IgD-negative memory B cell (primary cell): ENCODE measurements at regions not wholly inside any gene's neighbourhood (a gene's known extent, or its start where the extent isn't known, plus 50 kb on each side); places are given as distances from the start of the nearest gene placed in this dataset.

Experiments used
- H3K27ac Mint-ChIP-seq, 3 donors: one replicate each; pipeline ENCODE4 v1.8.0; 2020 to 2022; ENCODE audit warnings: mild to moderate bottlenecking in 3 of 3, mixed read lengths in 3 of 3, moderate library complexity in 1 of 3
- H3K27me3 Mint-ChIP-seq: one replicate; pipeline ENCODE4 v1.8.0; 2021; ENCODE audit warnings: mixed read lengths
- H3K36me3 Mint-ChIP-seq: one replicate; pipeline ENCODE4 v1.8.0; 2020; ENCODE audit warnings: mild to moderate bottlenecking, mixed read lengths
- H3K4me1 Mint-ChIP-seq, 3 donors: one replicate each; pipeline ENCODE4 v1.8.0; 2020 to 2022; ENCODE audit warnings: mixed read lengths in 3 of 3, mild to moderate bottlenecking in 1 of 3
- H3K4me3 Mint-ChIP-seq, 4 donors: one replicate each; pipeline ENCODE4 v1.8.0; 2020 to 2022; ENCODE audit warnings: mild to moderate bottlenecking in 4 of 4, mixed read lengths in 4 of 4, moderate library complexity in 3 of 4
- H3K9me3 Mint-ChIP-seq, 3 donors: one replicate each; pipeline ENCODE4 v1.8.0; 2020 to 2021; ENCODE audit warnings: mixed read lengths in 3 of 3, mild to moderate bottlenecking in 1 of 3

DNA sequence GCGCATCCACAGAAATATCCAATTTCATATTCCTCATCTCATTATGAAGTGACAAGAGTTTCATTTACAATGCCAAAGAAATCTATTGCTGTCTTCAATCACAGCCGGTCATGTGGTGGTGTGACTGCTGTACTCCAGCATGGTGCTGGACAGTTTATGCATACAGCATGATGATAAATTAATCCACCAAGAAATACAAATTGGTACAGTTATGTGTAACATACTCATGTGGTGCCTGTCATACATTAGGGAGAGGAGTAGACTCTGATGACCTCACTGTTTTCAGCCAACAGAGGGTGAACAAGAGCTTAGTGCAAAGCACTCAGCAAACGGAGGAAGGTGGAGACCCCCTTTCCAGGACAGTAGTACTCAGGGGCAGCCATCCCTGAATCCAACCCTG is 178.4 kb upstream of the SYNDIG1 start:
- Mint-ChIP-seq H3K4me3 (no peak overlapping the region), H3K36me3 (peaks cover 1% of the 10 kb centered on the region), H3K4me1 (peaks cover 3 to 16% (median 4%) of the 10 kb centered on the region in 3 donors), H3K27me3 (no peaks in the 10 kb centered on the region), H3K9me3 (peaks cover 0 to 5% (median 4%) of the 10 kb centered on the region in 3 donors), H3K27ac (no peak overlapping the region)

DNA sequence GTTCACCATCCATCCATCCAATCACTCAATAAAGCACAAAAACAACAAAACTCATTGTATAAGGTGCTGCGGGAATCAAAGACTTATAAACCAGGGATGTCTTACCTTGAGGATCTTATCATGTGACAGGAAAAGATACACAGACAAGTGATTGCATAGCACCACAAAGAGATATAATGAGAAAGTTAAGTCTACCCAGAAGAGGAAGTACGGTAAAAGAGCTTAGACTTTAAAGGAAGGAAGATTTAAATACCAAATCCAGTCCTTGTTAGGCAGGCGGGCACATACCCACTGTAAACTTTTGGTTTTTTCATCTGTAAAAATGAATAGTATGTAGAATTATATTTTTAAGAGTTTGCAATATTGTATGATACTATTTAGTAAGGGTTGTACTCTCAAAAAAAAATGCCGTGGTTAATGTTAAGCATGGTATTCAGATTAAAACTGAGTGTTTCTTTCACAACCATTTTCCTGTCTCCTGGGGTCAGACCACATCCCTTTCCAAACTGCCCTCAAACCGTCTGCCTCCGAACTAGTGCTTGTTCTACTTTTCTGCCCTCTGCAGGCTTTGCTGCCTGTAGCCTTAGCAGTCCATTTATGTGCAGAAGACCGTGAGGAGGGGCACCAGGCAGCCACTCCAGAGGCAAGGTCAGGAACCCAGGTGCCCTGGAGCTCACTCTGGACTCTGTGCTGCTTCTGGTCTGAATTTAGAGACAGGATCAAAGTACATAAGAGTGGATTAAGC is 179.5 kb upstream of the SYNDIG1 start:
- Mint-ChIP-seq H3K9me3 (peaks cover 0 to 5% (median 4%) of the 10 kb centered on the region in 3 donors), H3K4me1 (peaks cover 3 to 16% (median 4%) of the 10 kb centered on the region in 3 donors), H3K27ac (peak overlapping the region in 1 of 3 donors; percentile 68), H3K36me3 (no peaks in the 10 kb centered on the region), H3K27me3 (no peaks in the 10 kb centered on the region), H3K4me3 (peak overlapping the region in 1 of 4 donors; percentile 5)

DNA sequence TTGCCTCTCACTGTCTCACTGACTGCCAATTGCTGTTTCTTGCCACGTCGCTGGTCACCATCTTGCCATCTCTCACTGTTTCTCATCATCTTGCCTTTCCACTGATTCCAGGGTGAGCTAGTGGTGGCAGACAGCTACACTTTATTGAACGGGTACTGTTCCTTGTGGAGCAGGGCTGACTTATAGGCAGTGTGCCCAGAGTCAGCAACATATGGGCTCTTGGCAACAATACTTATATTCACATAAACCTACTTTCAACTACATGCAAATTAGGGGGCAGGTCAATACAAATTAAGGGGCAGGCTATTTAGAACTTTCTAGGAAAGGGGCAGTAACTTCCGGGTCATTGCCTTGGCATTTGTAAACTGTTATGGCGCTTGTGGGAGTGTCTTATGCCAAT is 186.2 kb upstream of the SYNDIG1 start:
- Mint-ChIP-seq H3K4me1 (peaks cover 0 to under 1% (median 0%) of the 10 kb centered on the region in 3 donors), H3K4me3 (no peak overlapping the region), H3K27ac (no peak overlapping the region), H3K36me3 (peaks cover 4% of the 10 kb centered on the region), H3K9me3 (peaks cover 0 to 8% (median under 1%) of the 10 kb centered on the region in 3 donors), H3K27me3 (no peaks in the 10 kb centered on the region)

DNA sequence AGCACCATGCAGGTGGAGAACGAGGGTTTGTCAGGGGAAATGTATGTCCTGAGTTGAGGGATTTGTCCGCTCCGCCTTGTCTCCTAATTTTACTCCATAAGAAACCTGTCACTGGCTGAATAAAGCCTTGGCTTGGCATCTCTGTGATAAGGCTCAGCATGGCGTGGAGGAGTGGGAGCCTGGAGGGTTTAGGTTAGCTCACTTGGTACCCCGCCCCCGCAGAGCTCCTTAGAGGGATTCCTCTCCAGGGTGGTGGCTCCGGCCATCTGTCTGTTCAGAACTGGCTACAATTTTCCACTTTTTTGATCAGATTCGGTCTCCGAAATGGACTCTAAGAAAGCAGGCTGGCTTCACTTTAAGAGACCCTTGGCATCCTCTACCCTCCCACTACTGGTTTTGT is 192.2 kb upstream of the SYNDIG1 start:
- no peak overlapping the region for H3K27ac Mint-ChIP-seq
- no peaks in the 10 kb centered on the region for H3K36me3 Mint-ChIP-seq
- no peak overlapping the region for H3K4me3 Mint-ChIP-seq
- H3K9me3 Mint-ChIP-seq: peaks cover 6 to 14% (median 11%) of the 10 kb centered on the region in 3 donors
- no peaks in the 10 kb centered on the region for H3K4me1 Mint-ChIP-seq
- H3K27me3 Mint-ChIP-seq: peaks cover 2% of the 10 kb centered on the region

DNA sequence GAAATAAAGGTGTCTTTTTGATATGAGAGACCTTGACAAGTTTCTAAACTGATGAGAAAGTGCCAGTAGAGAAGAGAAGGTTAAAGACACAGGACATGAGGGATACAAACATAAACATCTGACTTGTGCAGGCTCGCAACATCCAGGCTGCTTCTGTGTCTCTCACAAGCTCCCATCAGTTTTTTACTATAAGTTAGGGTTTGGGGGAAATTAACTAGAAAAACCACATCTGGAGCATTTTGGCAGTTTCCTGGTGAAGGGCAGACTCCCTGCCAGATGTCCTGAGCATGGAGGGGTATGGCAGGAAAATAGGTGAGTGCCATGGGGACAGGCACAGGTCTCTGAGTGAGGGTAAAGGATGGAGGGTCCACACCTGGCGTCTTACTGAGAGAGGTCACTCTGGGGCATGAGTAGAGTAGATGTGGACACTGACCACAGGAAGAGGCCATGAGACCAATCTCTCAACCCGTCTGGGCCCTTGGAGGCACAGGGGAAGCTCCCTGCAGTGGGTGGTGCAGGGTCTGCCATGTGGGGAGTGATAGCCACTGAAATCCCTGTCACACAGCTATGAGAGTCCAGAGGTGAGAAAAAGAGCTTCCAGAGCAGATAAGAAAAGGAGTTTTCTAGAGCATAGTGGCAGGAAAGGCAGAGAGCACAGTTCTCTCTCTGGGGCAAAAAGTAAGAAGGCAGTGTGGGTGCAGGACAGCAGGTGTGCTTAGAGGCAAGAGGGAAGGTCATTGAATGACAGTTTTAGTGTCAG is 193.3 kb upstream of the SYNDIG1 start:
- H3K4me1 Mint-ChIP-seq: no peaks in the 10 kb centered on the region
- H3K27ac Mint-ChIP-seq: no peak overlapping the region
- H3K9me3 Mint-ChIP-seq: peaks cover 6 to 17% (median 11%) of the 10 kb centered on the region in 3 donors
- H3K4me3 Mint-ChIP-seq: no peak overlapping the region
- no peaks in the 10 kb centered on the region for H3K36me3 Mint-ChIP-seq
- H3K27me3 Mint-ChIP-seq: peaks cover 3% of the 10 kb centered on the region

DNA sequence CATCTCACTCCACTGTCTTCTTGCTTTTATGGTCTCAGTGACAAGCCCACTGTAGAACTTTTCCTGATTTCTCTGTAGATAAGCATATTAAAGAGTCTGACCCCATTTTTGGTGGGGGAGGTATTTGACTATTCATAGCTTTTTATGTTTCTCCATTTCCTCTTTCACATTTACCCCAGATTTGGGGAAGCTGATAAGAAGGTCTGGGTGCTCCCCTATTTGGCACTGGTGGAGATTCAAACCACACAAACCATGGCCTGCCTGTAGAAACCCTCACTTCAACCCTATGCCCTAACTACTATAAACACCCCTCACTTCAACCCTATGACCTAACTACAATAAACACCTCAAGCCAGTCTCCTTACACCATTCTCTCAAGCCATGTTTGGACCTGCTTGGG is 196.2 kb upstream of the SYNDIG1 start:
- Mint-ChIP-seq H3K9me3 (peaks cover 8 to 17% (median 13%) of the 10 kb centered on the region in 3 donors), H3K27me3 (peaks cover 4% of the 10 kb centered on the region)

DNA sequence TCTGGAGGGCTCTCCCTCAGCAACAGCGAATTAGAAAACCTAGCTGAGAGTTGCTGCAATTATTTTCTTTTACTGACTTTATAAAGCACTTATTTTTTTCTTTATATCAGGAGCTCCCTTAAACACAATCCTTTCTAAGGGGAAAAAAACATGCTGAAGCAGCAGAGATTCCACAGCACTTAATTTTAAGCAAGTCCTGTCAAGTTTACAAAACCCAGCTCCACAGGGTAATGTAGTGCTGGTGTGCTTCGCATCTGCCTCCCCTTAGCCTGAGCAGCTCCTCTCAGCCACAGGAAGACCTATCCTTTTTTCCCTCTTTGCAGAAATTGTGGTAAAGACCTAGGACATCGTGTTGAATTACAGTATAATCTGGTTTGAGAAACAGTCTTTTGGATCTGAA is 208.1 kb upstream of the SYNDIG1 start:
- peaks cover 0 to 3% (median 0%) of the 10 kb centered on the region in 3 donors for H3K9me3 Mint-ChIP-seq
- H3K27me3 Mint-ChIP-seq: no peaks in the 10 kb centered on the region
- H3K4me3 Mint-ChIP-seq: no peak overlapping the region
- H3K27ac Mint-ChIP-seq: no peak overlapping the region
- no peaks in the 10 kb centered on the region for H3K4me1 Mint-ChIP-seq
- H3K36me3 Mint-ChIP-seq: no peaks in the 10 kb centered on the region

More for the DNA sequence above, 196.2 kb upstream of the SYNDIG1 start:
- Mint-ChIP-seq H3K27ac (no peak overlapping the region), H3K4me3 (peak overlapping the region in 1 of 4 donors; percentile 30), H3K36me3 (no peaks in the 10 kb centered on the region), H3K4me1 (no peaks in the 10 kb centered on the region)

DNA sequence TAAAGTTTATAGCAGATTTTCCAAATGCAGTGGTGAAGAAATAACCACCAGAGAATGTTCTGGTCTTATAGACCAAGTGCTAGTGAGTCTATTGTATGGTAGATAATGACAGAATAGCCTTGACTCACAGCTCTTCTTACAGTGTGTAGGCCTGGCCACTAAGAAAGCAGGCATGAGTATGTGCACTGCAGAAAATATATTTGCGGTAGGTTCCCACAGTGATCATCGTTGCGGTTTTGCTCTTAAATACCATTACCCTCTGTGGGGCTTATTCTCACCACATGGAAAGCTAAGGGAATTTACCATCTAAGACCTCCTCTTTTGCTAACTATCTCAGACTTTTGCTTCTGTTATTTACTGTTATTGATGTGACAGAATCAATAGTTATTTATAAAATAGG is 212.3 kb upstream of the SYNDIG1 start:
- Mint-ChIP-seq H3K27me3 (peaks cover 3% of the 10 kb centered on the region), H3K9me3 (peaks cover 0 to 4% (median 0%) of the 10 kb centered on the region in 3 donors), H3K4me3 (no peak overlapping the region), H3K4me1 (no peaks in the 10 kb centered on the region), H3K27ac (no peak overlapping the region), H3K36me3 (no peaks in the 10 kb centered on the region)

DNA sequence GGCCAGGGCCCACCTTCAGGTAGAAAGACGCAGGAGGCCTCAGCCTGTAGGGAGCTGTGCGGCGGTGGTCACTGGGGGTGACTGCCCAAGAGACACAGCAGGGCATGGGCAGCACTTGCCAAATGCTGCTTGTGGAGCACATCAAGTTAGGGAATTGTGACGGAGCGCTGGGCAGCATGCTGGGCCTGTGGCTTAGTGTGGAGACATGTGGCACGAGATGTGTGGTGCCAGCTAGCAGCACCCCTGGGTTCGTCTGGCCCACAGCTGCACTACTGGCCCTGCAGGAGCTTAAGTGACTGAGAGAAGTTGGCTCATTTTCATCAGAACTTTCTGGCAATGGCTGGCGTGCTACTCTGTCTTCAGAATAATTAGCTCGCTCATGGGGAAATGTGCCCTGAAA is 213.1 kb upstream of the SYNDIG1 start:
- H3K4me1 Mint-ChIP-seq: no peaks in the 10 kb centered on the region
- H3K36me3 Mint-ChIP-seq: no peaks in the 10 kb centered on the region
- H3K27ac Mint-ChIP-seq: no peak overlapping the region
- no peak overlapping the region for H3K4me3 Mint-ChIP-seq
- H3K27me3 Mint-ChIP-seq: peaks cover 3% of the 10 kb centered on the region
- H3K9me3 Mint-ChIP-seq: peaks cover 0 to 4% (median 0%) of the 10 kb centered on the region in 3 donors

DNA sequence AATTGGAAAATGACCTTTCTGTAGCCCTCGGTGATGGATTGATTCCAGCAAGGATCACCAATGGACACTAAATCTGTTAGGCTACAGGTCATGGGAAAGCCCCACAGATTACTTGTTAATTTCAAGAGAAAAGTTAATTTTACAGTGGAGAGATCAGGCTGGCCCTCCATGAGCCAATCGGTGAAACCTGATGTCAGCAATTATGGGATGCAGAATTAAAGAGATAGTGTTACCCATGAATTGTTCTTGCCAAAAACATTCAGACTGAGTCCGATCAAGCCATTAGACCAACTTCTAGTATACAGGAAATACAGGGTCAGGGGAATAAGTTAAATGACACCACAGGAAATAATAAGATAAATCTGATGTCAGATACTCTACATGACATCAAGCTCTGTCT is 214.9 kb upstream of the SYNDIG1 start:
- Mint-ChIP-seq H3K27ac (no peak overlapping the region), H3K27me3 (peaks cover 3% of the 10 kb centered on the region), H3K36me3 (no peaks in the 10 kb centered on the region), H3K9me3 (peaks cover 0 to 1% (median 0%) of the 10 kb centered on the region in 3 donors), H3K4me3 (no peak overlapping the region), H3K4me1 (no peaks in the 10 kb centered on the region)

DNA sequence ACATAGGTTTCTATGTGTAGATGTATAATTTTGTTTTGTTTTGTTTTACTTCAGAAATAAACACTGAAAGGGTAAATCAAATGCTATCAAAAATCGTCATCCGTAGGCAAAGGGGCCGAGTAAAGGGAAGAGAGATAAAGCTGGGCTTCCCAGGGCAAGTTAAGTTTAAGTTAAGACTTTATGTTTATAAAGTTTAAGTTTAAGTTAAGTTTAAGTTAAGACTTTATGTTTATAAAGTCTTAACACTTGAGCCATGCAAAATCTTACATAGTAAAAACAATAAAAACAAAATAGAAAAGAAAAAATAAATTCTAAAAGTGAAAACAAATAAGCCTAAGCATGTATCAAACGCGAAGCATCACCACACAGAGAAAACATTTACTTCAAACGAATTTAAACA is 216.1 kb upstream of the SYNDIG1 start:
- Mint-ChIP-seq H3K9me3 (peaks cover 0 to 1% (median 0%) of the 10 kb centered on the region in 3 donors), H3K27ac (no peak overlapping the region), H3K4me3 (no peak overlapping the region), H3K4me1 (no peaks in the 10 kb centered on the region), H3K36me3 (no peaks in the 10 kb centered on the region), H3K27me3 (peaks cover 3% of the 10 kb centered on the region)

DNA sequence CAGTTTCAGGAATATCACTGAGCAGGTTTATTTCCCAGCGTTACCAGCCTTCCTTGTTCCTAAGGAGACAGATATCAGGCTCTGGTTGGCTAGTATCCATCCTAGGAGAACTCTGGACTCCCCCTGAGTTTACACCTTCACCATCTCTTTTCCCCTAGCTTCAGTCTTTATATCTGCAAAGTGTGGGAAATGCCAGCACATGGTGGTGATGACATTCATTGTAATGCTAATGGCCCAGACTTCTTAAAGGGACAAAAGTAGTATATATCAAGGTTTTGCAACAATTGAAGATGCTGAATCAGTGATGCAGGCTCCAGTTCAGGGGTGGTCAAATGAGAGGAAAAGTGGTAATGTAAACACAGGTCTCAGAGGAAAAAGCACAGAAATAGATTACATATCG is 224.3 kb upstream of the SYNDIG1 start:
- H3K36me3 Mint-ChIP-seq: no peaks in the 10 kb centered on the region
- H3K9me3 Mint-ChIP-seq: peaks cover 2 to 4% (median 3%) of the 10 kb centered on the region in 3 donors
- no peak overlapping the region for H3K27ac Mint-ChIP-seq
- no peaks in the 10 kb centered on the region for H3K4me1 Mint-ChIP-seq
- peaks cover 1% of the 10 kb centered on the region for H3K27me3 Mint-ChIP-seq
- H3K4me3 Mint-ChIP-seq: no peak overlapping the region

DNA sequence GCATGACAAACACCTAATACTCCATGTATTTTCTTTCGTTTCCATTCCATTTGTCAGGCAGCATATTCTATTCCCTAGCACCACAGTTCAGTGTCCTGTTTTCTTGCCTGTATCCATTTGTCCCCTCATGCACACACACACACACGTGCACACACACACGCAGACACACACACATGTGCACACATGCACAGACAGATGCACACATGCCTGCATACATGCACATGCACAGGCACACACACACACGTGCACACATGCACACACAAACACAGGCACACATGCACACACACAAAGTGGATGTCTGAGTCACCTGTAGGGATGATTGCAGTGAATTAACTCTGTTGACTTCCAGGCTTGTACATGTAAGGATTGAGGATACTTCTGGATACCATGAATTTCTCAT is 226.7 kb upstream of the SYNDIG1 start:
- Mint-ChIP-seq H3K4me1 (peaks cover 0 to 2% (median 0%) of the 10 kb centered on the region in 3 donors), H3K27ac (no peak overlapping the region)

DNA sequence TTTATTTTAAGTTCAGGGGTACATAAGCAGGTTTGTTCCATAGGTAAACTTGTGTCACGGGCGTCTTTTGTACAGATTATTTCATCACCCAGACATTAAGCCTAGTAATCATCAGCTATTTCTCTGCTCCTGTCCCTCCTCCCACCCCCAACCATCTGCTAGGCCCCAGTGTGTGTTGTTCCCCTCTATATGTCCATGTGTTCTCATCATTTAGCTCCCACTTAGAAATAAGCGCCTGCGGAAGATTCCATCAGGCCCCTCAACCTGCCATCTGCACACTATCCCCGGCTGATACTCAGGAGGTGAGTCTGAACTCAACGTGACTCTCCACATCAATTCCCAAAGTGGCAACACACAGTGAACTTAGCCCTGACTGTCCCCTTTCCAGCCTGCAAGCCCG is 228.0 kb upstream of the SYNDIG1 start:
- H3K4me1 Mint-ChIP-seq: peaks cover 0 to 2% (median 0%) of the 10 kb centered on the region in 3 donors
- H3K27ac Mint-ChIP-seq: no peak overlapping the region
- no peak overlapping the region for H3K4me3 Mint-ChIP-seq
- H3K36me3 Mint-ChIP-seq: no peaks in the 10 kb centered on the region
- peaks cover 1% of the 10 kb centered on the region for H3K27me3 Mint-ChIP-seq
- H3K9me3 Mint-ChIP-seq: peaks cover 0 to 2% (median 0%) of the 10 kb centered on the region in 3 donors

More for the DNA sequence above, 226.7 kb upstream of the SYNDIG1 start:
- Mint-ChIP-seq H3K27me3 (peaks cover 1% of the 10 kb centered on the region), H3K36me3 (no peaks in the 10 kb centered on the region), H3K4me3 (no peak overlapping the region), H3K9me3 (peaks cover 0 to 3% (median 2%) of the 10 kb centered on the region in 3 donors)

DNA sequence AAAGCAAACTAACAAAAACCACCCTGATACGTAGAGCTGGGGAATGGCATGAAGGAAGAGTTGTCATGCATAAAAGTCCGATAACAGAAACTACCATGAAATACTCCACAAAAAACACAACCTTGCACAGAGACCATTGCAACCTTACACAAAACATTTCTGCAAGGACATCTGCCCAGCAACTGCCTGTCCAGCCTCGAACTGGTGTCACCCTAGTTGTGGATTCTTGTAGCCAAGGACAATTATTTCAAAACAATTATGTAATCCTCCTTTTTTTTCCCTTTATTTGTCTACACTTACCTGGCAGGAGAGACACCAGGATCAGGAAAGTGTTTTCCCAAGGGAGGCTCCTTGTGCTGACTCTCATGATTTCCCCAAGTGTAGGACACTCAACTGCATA is 232.5 kb upstream of the SYNDIG1 start:
- Mint-ChIP-seq H3K36me3 (no peaks in the 10 kb centered on the region), H3K9me3 (no peaks in the 10 kb centered on the region), H3K27me3 (peaks cover 1% of the 10 kb centered on the region), H3K4me1 (peaks cover 0 to 2% (median 0%) of the 10 kb centered on the region in 3 donors), H3K27ac (no peak overlapping the region), H3K4me3 (no peak overlapping the region)
